HG03025 (cell line): ENCODE measurements at regions not wholly inside any gene's neighbourhood (a gene's known extent, or its start where the extent isn't known, plus 50 kb on each side); places are given as distances from the start of the nearest gene placed in this dataset.
"Not testable (repeated sequence)": the region's sequence is repeated elsewhere in the genome, so short reads cannot be mapped to it uniquely, and the experiment has no call there.

ENCODE experiments used
- ATAC-seq: cut with Tn5 transposase; IDR thresholded peaks from one replicate; pipeline ENCODE4 v1.9.1; 2021; ENCODE audit warnings: mild to moderate bottlenecking, moderate library complexity; ENCODE audit not compliant: unreplicated experiment, low FRiP score

DNA sequence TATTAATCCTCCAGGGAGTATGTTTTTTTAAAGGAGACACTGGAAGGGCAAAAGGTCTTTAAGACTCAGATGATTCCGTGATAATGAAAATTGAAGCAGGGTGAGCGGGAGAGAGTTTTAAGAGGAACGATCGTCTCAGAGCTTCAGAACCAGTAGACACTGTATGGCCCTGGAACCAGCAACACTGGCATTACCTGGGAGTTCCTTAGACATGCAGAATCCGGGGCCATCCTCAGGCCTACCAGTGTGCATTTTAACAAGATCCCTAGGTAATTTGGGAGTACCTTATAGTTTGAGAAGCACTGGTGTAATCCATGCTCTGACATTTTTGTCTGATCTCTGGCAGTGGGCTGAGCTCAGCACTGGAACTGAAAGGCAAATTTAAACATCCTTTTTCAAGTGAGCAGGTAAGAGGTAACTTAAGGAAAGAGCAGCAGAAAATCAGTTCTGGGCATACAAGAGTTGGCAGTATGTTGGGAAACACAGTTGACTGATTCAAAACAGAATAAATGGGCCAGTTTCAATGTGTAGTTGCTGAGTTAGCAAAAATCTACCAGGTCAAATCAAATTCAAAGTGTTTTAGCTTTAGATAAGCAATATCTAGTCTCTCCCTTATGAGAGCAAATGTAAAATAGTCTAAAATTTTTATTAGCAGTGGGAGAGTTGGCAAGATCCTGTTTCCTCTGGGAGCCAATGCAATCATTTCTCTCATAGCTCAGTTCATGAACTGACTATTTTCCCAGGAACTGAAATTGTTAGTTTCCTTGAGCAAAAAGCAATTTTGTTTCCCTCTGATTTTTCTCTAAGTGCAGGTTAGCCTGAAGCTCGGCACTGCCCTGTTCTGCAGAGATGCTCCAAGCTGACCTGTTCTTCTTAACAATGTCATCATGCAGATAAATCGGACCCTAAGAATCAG, 97.2 kb upstream of the ELMO1 start:
- no peak for ATAC-seq

DNA sequence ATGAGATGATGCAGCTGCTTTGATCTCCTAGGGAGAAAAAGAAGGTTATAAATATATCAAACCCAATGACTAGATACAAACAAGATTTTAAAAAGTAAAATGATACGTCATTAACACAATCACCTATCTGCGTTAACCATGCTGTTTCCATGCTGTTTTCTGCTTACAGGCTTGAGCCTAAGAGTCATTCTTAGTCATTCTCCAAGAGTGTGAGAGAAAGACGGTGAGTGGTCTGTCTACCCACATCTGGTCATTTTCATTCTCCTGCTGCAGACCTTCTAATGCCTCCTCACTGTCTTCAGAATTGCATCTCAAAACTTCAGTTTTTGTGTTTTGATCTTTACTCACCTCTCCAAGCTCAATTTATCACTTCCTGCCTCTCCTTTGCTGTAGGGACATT, 98.0 kb upstream of the ELMO1 start:
- no peak for ATAC-seq

DNA sequence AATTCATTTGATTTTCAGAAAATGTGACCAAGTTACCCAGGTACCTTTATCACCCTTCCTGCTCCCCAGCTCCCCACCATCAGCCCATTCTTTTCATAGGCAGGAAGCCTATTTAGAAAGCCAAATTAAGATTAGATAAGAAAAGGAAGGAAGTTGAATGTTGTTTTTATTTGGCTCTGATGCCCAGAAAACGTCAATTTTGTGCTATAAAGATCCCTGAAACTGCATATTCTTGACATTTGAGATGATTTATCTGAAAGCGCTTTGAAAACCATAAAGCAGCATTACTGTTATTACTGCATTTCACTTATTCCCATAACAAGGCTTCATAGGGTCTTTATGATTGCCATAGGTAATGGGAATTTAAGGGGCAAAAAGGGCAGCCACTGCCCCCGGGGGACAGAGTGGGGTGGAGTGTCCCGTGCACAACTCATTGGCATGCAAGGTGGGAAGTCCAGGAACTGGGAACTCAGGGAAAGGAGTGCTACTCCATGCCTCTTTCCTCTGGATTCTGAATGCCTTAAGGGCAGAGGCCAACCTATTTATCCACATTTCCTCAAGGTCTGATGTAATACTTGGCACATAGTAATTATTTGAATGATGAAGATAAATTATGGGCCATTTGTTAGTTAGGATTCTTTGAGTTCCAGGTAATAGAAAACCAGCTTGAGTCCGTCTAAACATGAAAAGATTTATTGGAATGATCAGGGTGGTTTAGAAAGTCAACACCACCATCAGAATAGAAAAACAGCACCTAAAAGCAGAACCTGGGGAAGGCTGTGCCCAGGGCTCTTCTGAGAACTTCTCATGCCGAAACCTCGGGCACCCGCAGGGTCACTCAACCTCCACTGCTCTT, 100.6 kb upstream of the ELMO1 start:
- no peak for ATAC-seq

DNA sequence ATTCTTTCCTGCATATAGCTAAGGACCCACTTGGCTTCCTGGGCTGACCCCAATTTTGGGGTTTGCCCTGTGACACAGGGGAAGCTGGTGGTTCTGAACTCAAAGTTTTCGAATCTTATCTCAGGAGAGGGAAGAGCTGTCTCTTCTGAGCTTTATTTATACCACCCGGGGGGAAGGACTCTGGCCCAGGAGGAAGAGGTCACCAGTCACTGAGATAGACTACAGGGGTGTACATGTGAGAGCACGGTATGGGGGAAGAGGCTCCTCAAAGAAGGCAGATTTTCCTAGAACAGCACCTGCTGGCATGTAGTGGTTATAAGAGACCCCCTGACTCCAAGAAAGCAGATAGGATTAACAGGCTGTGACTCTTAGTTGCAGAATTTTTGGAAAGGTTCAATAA, 101.8 kb upstream of the ELMO1 start:
- no peak for ATAC-seq

DNA sequence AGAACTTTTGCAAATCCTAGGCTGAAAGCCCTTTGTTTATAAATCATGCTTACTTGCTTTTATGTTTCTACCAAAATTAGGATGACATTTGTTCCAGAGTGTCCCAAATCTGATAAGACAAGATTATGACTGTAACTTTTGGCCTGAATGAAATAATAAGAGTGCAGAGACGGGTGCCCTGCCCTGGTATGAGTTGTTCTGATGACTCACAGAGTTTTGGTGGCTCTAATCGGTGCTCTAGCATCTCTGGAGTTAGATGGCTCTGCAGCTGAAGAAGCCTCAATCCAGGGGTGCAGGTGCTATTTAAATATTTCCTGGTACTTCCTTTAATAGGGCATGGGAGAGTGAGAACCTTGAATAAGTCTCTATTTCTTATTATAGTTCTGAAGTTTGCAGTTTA, 102.2 kb upstream of the ELMO1 start:
- no peak for ATAC-seq

DNA sequence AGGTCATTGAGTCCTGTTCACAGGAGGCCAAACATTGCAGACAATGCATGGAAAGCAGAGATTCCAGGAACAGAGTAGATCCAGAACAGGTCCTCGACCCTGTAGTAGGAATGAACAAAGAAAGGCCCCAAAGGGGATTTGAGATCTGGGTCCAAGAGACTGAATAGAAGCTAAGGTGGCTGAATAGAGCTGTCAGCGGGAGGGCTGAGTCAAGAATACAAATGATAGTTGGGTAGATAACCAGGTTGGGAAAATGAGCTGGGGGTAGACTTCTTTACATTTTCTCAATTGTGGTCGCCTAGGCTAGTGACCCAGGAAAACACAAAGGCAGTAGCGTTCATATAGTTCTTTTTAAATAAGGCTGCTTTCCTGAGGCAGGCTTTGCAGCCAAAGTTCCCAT, 103.4 kb upstream of the ELMO1 start:
- ATAC-seq, result no peak

DNA sequence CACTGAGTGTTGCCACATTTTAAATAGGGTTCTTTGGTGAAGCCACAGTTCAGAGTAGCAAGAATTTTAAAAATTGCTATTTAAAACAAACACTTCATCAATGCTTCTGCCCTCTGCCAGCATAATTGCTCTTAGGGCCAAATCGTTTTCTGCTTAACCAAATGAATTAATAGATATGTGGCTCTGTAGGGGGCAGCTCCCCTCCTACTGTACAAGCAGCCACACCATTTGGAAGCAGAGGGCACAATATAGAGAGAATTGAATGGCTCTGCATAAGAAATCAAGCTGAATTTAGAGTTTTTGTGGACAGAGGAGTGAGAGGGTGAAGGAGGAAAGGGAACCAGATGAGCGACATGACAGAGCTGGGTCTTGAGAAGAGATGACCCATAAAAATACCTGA, 103.8 kb upstream of the ELMO1 start:
- not testable (repeated sequence) for ATAC-seq

DNA sequence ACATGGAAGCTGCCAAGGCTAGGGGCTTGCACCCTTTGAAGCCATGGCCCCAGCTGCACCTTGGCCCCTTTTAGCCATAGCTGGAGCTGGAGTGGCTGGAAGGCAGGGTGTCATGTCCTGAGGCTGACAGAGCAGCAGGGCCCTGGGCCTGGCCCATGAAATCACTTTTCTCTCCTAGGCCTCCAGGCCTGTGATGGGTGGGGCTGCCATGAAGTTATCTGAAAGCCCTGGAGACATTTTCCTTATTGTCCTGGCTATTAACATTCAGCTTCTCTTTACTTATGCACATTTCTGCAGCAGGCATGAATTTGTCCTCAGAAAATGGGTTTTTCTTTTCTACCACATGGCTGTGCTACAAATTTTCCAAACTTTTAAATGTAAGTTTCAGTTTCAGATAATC, 106.9 kb upstream of the ELMO1 start:
- ATAC-seq, result no peak

DNA sequence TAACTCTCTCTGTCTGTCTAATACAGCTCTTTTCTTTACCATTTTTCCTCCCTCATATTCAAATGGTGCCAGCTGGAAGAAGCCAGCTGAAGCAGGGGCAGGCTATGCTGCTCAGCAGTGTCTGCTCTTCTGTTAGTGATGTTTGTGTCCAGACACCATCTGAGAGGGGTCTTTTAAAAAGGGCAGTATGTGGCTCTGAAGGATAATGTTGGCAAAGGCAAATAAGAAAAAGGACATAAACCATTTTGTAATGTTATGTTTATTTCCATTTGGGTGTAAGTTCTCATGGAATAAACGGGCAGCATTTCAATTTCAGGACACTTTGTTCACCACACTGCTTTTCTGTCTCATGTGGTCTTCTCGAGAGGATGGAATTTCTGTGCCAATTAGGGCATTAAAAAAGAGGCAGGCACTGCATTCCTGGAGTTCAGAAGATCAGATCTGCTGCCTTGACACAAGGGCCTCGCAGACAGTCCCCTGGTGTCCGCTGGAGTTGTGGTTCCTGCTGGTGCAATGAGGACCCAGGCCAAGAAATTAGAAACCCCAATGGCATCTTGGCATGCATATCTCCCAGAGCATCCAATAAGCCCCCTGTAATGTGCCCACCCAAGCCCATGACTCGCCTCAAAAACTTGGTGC, 109.0 kb upstream of the ELMO1 start:
- no peak for ATAC-seq

DNA sequence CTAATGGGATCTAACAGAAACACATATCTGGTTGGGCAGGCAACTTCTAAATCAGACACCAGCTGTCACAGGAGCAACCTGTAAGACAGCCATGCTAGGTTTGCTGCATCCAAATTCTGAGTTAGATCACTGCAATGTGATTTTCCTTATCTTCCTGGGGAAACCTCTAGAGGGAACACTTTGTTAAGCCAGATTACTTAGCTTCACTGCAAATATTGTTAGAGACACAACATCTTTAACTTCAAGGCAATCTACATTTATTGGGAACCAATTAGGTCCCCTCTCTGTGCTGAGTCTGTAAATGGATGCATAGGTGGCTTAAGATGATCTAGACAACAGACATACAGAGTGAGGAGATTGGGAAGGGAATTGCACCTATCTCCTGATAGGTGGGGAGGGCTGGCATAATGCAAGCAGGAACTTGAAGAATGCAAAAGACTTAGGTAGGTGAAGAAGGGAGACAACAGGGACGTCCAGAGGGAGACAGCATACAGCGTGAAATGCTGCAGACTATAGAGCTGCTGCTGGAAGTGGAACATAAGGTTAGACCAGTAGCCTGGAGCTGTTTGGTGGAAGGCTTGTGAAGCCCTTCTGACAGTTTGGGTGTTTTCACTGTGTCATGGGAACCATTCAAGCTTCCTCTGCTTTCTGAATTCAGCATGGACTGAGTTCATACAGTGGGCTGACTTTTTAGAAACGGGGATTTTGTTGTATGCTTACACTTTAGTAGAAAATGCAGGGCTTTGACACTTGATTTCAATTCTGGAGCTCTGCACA, 109.8 kb upstream of the ELMO1 start:
- ATAC-seq, result no peak

DNA sequence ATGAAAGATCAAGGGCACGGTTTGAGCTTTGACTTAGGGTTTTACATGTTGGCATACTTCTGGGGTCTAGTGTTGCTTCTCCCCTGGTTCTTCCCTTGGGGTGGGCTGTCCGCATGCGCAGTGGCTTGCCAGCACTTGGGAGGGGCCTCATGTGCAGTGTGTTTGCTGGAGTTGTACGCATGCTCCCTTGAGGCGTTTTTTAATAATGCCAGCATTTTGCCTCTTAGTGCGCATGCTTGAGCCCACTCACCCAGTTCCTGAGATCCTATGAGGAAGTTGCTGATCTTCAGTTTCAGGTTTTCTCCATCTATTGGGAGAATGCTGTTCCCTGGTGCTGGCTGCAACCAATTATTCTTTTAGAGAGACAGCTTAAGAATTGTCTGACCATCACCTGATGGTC, 113.4 kb upstream of the GPR141 start:
- no peak for ATAC-seq

DNA sequence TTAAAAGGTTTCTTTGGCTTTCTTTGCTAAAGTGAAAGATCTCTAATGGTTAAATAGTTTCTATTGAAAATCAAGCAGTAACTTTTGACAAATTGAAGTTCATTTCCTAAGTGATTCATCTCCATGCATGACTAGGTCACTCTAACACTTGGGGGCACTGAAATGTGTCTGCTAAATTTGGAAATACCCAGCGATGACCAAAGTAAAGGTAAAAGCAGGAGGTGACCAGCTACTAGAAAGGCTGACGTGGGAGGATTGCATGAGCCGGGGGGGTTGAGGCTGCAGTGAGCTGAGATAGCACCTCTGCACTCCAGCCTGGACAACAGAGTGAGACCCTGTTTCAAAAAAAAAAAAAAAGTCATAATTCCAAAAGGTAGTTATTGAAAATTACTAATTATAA, 111.8 kb upstream of the GPR141 start:
- ATAC-seq, result no peak

DNA sequence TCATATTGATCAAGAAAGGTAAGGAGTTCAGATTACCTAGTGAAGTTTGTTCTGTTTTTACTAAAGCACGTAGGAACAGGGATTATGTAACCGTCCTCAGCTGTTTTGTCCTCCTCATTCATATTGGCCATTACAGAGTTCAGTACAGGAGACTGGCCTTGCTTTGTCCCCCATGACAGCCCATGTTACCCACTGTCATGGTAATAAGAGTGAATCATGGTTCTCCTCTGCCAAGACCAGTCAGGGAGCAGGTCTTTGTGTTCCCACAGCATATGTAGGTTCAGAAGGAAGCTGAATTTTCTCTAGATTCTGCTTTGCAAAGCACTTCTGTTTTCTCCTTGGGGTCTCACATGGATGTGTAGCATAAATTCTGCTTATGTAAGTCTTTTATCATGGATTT, 106.2 kb upstream of the GPR141 start:
- ATAC-seq, result no peak

DNA sequence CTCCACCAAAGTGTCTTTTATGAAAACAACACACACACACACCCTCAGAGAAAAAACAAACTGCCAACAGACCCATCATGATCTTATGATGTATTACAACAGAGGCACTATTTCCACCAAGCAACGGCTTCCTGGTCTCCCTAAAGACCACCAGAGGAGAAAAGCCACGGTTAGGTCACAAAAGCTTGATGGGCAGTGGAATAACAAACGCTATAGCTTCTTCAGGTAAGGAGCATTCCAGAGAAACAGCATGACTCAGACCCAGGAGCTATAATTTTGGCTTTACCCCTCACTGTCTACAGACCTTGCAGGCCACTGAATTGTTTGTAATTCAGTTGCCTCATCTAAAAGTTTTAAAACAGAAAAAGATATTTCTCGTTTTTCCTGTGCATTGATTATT, 105.7 kb upstream of the GPR141 start:
- no peak for ATAC-seq

DNA sequence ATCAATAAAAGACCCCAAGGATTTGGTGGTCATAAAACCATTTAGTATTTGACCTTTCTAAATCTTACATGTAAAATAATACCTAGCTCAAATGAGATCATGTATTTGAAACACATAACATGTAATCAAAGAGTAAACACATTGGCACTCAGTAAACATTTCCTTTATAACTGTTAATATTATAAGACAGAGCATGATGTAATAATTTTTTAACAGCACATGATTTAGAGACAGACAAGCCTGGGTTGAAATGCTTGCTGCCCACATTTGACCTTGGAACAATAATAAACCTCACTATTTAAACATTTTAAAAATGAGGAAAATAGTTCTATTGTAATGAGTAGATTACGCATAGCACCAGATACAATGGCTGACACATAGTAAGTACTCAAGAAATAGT, 105.2 kb upstream of the GPR141 start:
- ATAC-seq, result no peak

DNA sequence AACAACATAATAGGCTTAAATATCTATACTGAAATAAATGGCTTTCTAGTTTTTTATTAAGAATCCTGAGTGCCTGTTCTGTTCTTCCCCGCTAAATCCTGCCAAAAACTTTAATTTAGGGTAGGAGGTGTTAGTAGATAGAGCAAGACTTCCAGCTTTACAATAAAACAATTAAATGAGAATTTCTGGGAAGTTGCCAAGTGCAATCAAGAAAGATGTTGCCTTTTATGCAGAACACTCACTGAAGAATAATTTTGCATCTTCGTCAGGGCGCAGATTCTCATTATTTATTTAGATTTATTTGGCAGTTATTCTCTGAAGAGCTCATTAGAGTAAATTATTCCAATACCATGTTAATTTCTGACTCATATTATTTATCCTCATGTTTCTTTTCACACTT, 103.2 kb upstream of the GPR141 start:
- no peak for ATAC-seq

DNA sequence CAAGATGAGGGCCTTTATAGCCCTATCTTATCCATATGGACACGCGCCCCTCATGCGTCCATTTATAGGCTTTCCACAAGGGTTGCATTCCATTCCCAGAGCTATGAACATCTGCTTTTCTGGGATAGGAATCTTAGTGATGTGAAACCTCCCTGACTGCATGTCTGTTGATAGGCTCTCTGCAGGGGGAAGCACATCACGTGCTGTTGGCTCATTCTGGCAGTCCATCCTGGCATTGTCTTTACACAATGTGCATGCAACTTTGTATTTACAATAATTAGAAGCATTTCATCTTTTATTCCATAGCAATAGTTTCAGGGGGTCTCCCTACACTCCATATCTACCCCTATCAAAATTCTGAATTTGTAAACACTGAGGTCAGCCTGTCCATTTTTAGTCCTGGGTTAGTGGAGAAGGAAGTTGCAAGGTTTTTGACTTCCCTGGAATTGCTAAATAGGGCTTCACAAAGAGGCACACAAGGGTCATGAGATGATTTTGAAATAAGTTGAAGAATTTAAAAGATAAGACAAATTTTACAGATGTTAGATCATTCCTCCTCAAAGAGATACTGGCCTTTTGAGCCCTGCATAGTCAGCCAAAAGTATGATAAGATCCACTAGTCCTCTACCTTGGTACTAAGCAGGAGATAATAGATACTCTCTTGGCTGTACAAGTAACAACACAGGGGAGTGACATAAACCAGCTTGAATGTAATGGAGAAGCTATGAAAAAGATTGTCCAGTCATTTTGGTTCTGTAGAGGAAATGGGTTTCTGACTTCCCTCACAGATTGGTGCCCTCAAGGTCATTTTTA, 98.7 kb upstream of the GPR141 start:
- not testable (repeated sequence) for ATAC-seq

DNA sequence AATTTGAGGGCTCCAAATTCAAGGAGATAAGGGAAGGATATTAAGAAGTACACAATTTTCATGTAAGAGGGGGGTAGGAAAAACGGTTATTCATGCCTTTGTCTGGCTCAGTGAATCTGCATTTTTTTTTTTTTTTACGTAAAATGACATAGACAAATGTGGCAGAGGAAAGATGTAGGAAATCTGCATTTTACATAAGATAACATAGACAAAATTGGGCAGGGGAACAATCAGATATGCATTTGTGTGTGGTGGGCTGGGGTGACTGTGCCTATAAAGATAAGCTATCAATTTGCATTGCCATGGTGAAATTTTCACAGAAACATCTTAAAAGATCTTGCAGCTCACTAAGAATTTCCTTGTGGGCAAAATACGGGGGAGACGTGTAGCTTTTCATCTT, 92.7 kb upstream of the GPR141 start:
- no peak for ATAC-seq

DNA sequence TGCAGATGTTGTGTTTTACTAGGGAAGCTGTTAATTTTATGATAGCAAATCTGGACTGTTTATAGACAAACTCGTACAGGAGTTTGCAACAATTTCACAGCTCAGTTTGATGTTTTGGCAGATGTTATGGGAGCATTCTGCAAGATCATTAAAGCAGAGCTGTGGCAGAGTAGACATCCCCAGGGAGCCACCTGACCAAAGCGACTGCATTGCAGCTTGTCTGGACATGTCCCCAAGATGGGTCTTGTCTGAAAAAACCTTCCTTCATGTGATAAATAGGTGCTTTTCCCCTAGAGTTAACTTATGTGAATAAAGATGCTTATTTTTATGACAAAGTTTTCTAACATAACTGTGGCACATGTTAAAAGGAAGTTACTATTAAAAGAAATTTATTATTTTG, 91.2 kb upstream of the GPR141 start:
- no peak for ATAC-seq

DNA sequence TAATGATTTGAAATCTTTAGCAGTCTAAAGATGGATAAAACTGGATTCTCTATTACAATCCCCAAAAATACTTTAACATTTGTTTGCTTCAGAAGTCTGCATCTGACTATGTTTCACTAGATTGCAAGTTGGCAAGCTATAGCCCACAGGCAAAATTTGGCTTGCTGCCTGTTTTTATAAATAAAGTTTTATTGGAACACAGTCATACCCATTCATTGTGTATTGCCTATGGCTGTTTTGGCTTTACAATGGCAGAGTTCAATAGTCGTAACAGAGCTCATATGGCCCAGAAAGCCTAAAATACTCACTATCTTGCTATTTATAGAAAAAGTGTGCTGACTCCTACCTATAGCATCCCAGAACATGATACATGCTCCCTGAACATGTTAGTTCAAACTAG, 89.0 kb upstream of the GPR141 start:
- ATAC-seq, result no peak
